ENCODE measurements at regions not wholly inside any gene's neighbourhood (a gene's known extent, or its start where the extent isn't known, plus 50 kb on each side); places are given as distances from the start of the nearest gene placed in this dataset.
"Not testable (repeated sequence)": the region's sequence is repeated elsewhere in the genome, so short reads cannot be mapped to it uniquely, and the experiment has no call there.

DNA sequence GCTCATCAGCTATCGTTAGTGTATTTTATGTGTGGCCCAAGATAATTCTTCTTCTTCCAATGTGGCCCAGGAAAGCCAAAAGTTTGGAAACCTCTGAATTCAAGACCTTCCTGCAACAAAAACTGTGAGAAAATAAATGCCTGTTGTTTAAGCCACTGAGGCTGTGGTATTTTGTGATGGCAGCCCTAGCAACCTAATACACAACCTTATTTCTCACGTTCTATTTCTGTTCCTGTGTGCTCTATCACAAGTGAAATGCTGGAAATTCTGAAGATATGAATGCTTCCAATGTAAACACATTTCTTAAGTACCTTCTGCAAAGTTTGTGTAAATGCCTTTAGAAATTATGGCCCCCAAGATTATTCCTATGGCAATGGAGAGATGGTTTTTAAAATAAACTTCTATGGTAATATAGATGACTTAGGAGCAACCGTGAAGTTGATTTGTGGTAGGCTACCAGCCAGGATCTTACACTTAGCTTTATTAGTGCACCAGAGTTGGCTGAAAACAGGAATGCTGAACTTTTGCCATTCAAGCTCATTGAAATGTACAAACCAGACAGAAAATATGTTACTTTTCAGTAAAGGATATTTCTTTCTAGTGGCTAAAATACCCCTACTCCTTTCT, 148.0 kb downstream of the USP46 start:
- H3K27me3 ChIP-seq (ENCODE audit: insufficient read depth, low read depth, severe bottlenecking): peaks cover 28% of the 10 kb centered on the region
- no peak overlapping the region for H3K4me3 ChIP-seq (ENCODE audit: low read depth, low read length)
- H3K36me3 ChIP-seq: no peaks in the 10 kb centered on the region
- DNase-seq: no peak
- H3K27ac ChIP-seq: no peak overlapping the region
- no peak for TF ChIP-seq CTCF (IDR thresholded peaks at IDR 0.05; ENCODE audit: low read depth, low read length)
- no peaks in the 10 kb centered on the region for H3K9me3 ChIP-seq (ENCODE audit: severe bottlenecking)

DNA sequence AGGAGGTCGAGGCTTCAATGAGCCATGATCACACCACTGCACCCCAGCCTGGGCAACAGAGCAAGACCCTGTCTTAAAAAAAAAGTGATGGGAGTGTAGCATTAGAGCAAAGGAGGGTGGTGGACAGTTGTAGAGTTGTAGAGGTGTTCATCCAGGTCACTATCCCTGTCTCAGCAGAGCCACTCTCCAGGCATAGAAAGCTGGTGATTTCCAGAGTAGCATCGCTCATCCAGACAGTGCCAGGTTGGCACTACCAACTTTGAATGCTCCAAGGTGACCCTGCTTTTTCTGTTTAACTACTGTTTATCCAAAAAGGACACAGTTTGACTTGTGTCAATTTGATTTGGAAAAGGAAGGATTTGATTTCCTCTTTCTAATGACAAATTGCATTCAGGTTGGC, 147.3 kb downstream of the USP46 start:
- Histone ChIP-seq H3K27me3 (ENCODE audit: insufficient read depth, low read depth, severe bottlenecking) (peaks cover 22% of the 10 kb centered on the region), H3K36me3 (no peaks in the 10 kb centered on the region), H3K4me3 (ENCODE audit: low read depth, low read length) (no peak overlapping the region), H3K27ac (no peak overlapping the region), H3K9me3 (ENCODE audit: severe bottlenecking) (no peaks in the 10 kb centered on the region)
- no peak for TF ChIP-seq CTCF (IDR thresholded peaks at IDR 0.05; ENCODE audit: low read depth, low read length)
- DNase-seq: no peak

GRCh38 chr4:52512291-52512690, 146.8 kb downstream of the USP46 start:
- H3K9me3 ChIP-seq (ENCODE audit: severe bottlenecking): no peaks in the 10 kb centered on the region
- H3K27ac ChIP-seq: no peak overlapping the region
- DNase-seq: no peak
- no peaks in the 10 kb centered on the region for H3K36me3 ChIP-seq
- H3K27me3 ChIP-seq (ENCODE audit: insufficient read depth, low read depth, severe bottlenecking): peaks cover 20% of the 10 kb centered on the region
- TF ChIP-seq CTCF (IDR thresholded peaks at IDR 0.05; ENCODE audit: low read depth, low read length): no peak
- no peak overlapping the region for H3K4me3 ChIP-seq (ENCODE audit: low read depth, low read length)

DNA sequence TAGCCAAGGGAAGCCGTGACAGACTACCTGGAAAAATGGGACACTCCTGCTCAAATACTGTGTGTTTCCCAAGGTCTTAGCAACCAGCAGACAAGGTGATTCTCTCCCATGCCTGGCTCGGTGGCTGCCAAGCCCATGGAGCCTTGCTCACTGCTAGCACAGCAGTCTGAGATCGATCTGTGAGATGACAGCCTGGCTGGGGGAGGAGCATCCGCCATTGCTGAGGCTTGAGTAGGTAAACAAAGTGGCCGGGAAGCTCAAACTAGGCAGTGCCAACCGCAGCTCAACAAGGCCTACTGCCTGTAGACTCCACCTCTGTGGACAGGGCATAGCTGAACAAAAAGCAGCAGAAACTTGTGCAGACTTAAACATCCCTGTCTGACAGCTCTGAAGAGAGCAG, 137.0 kb downstream of the USP46 start:
- not testable (repeated sequence) for DNase-seq, H3K27ac ChIP-seq
- peaks cover 18% of the 10 kb centered on the region for H3K27me3 ChIP-seq (ENCODE audit: insufficient read depth, low read depth, severe bottlenecking)

GRCh38 chr4:52529983-52530382, 129.1 kb downstream of the USP46 start:
- H3K27ac ChIP-seq: no peak overlapping the region
- H3K36me3 ChIP-seq: no peaks in the 10 kb centered on the region
- no peaks in the 10 kb centered on the region for H3K9me3 ChIP-seq (ENCODE audit: severe bottlenecking)
- no peak for TF ChIP-seq CTCF (IDR thresholded peaks at IDR 0.05; ENCODE audit: low read depth, low read length)
- peaks cover 27% of the 10 kb centered on the region for H3K27me3 ChIP-seq (ENCODE audit: insufficient read depth, low read depth, severe bottlenecking)
- DNase-seq: no peak
- no peak overlapping the region for H3K4me3 ChIP-seq (ENCODE audit: low read depth, low read length)

More for the DNA sequence above, 137.0 kb downstream of the USP46 start:
- not testable (repeated sequence) for H3K9me3 ChIP-seq (ENCODE audit: severe bottlenecking); H3K36me3 ChIP-seq; H3K4me3 ChIP-seq (ENCODE audit: low read depth, low read length)

DNA sequence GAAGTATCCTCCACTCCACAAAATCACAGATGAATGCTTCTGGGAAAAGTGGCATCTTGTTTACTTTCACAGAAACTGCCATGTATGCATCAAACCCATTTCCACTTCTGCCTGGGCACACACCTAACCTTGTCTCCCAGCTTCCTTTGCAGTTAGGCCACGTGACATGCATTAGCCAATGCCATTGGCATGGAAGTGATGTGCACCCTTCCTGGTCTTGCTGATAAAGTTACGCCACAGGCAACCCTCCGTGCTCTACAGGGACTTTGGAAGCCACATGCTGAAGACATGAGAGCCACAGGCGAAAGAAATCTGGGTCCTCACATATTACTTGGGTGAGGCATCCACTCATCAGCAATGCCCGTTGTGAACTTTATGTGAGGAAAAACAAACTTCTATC, 123.3 kb downstream of the USP46 start:
- H3K9me3 ChIP-seq (ENCODE audit: severe bottlenecking): no peaks in the 10 kb centered on the region
- H3K36me3 ChIP-seq: no peaks in the 10 kb centered on the region
- DNase-seq: no peak
- H3K27ac ChIP-seq: no peak overlapping the region
- TF ChIP-seq CTCF (IDR thresholded peaks at IDR 0.05; ENCODE audit: low read depth, low read length): no peak
- H3K4me3 ChIP-seq (ENCODE audit: low read depth, low read length): no peak overlapping the region
- peaks cover 36% of the 10 kb centered on the region for H3K27me3 ChIP-seq (ENCODE audit: insufficient read depth, low read depth, severe bottlenecking)
